Astrocyte of the cerebellum (primary cell): ENCODE measurements at regions not wholly inside any gene's neighbourhood (a gene's known extent, or its start where the extent isn't known, plus 50 kb on each side); places are given as distances from the start of the nearest gene placed in this dataset.

ENCODE experiments used
- DNase-seq: peaks from one replicate; pipeline ENCODE4 v3.0.0-alpha.2; 2011; ENCODE audit warnings: low read depth
- H3K4me3 ChIP-seq: 2 replicates; pipeline ENCODE4 v1.5.1; 2011; ENCODE audit warnings: mild to moderate bottlenecking, low read depth, low read length, moderate library complexity
- in situ Hi-C: cut with HindIII; loops from 2 replicates; pipeline ENCODE4 v1.10.0; 2017; ENCODE audit warnings: low sequenced_read_pairs
- TF ChIP-seq, protein P1 (sequence below): IDR thresholded peaks from 2 replicates; pipeline ENCODE4 v1.5.1; 2012; ENCODE audit warnings: low read length, low read depth, moderate library complexity, mild to moderate bottlenecking; ENCODE audit errors: missing control alignments

- TF ChIP-seq, protein P1, sequence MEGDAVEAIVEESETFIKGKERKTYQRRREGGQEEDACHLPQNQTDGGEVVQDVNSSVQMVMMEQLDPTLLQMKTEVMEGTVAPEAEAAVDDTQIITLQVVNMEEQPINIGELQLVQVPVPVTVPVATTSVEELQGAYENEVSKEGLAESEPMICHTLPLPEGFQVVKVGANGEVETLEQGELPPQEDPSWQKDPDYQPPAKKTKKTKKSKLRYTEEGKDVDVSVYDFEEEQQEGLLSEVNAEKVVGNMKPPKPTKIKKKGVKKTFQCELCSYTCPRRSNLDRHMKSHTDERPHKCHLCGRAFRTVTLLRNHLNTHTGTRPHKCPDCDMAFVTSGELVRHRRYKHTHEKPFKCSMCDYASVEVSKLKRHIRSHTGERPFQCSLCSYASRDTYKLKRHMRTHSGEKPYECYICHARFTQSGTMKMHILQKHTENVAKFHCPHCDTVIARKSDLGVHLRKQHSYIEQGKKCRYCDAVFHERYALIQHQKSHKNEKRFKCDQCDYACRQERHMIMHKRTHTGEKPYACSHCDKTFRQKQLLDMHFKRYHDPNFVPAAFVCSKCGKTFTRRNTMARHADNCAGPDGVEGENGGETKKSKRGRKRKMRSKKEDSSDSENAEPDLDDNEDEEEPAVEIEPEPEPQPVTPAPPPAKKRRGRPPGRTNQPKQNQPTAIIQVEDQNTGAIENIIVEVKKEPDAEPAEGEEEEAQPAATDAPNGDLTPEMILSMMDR, result no peak
- H3K4me3 ChIP-seq, result no peak overlapping the region
- no peak for DNase-seq
- in situ Hi-C loops, result no loop called here
Observed at GRCh38 chr22:26922806-26923205, 265.4 kb downstream of the MIAT start.

DNA sequence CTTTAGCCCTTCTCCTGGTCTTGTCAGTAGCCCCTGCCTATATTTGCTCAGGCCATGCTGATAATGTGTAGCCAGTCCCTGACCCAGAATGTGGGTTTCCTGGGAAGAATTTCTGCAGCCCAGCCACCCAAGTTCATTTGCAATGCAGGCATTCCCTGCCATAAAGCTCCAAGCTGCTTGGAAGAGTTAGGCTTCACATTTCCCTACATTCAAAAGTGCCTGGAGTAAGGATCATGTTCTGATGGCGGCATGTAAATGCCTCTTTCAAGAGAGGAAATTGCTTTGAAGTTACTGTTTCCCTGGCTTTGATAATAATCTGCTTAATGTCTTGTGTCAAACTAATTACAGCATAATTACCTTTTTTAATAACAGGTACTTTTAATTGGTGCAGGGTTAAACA is 266.1 kb downstream of the MIAT start:
- TF ChIP-seq, protein P1, result no peak
- in situ Hi-C loops, result no loop called here
- DNase-seq, result no peak
- H3K4me3 ChIP-seq, result no peak overlapping the region

DNA sequence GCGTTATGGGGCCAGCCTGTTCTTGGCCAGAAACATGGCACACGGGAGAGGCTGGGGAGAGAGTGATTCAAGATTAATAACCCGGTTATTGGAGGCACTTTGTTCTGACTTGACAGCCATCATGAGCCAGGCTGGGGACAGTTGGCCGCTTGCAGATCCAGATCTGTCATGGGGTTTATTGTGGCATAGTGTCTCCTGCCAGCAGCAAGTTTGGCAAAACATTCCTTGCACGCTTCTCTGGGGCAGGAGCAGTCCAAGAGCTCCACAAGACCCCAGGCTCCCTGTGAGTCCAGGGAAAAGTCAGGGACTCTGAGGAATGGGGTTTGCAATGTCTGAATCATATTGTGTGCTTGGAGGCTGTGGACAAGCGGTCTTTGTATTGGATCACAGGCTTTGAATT is 270.4 kb downstream of the MIAT start:
- no peak for DNase-seq
- TF ChIP-seq, protein P1, result no peak
- no peak overlapping the region for H3K4me3 ChIP-seq
- in situ Hi-C loops, result no loop called here

DNA sequence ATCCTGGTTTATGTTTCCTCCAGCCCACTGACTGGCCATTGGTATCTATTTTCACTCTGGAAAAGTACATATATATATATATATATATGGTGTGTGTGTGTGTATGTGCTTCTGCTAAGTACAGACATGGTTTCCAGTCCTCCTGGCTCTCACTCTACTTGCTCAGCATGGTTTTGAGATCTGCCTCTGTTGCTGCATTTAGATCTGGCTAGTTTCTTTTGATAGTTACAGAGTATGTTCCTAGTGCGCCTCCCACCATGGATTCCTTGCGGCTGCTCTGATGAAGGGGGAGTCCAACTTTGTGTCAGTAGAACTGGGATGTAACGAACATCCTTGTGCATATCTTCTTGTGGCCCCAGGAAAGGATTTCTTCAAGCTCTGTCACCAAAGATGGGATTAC is 274.1 kb downstream of the MIAT start:
- H3K4me3 ChIP-seq, result no peak overlapping the region
- DNase-seq, result no peak
- in situ Hi-C loops, result no loop called here
- TF ChIP-seq, protein P1, result no peak

GRCh38 chr22:26933105-26933590 is 275.8 kb downstream of the MIAT start:
- TF ChIP-seq, protein P1, result no peak
- no peak overlapping the region for H3K4me3 ChIP-seq
- in situ Hi-C loops, result no loop called here
- no peak for DNase-seq

DNA sequence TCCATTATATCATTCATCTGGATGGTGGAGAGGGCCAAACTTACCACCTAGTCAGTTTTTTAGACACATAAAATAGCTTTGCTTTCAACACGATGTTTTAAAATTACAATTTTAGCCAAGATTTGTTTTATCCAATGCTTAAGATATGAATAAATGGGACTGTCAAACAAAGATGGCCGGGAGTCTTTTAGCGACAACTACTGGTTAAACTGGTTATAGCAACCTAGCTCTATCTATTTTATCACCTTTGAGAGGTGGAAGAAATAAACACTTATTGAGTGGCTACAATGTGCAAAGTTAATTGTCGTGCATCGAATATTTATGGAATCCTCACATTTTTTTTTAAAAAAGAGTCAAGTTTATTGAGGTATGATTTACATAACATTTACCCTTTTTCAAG is 279.8 kb downstream of the MIAT start:
- no peak for DNase-seq
- TF ChIP-seq, protein P1, result no peak
- in situ Hi-C loops, result no loop called here
- no peak overlapping the region for H3K4me3 ChIP-seq

GRCh38 chr22:26939466-26939865 is 282.1 kb downstream of the MIAT start:
- TF ChIP-seq, protein P1, result no peak
- H3K4me3 ChIP-seq, result no peak overlapping the region
- in situ Hi-C loops, result no loop called here
- no peak for DNase-seq
